NOMO-1 (cell line): ENCODE measurements at regions not wholly inside any gene's neighbourhood (a gene's known extent, or its start where the extent isn't known, plus 50 kb on each side); places are given as distances from the start of the nearest gene placed in this dataset.
A peak's percentile ranks its signal among the peaks of the same experiment; 100 is the strongest.

Source experiments
- DNase-seq, 2 experiments: peaks; one replicate each; lab custom pipeline; 2025; ENCODE audit not compliant: unreplicated experiment in 2 of 2; lab: John Stamatoyannopoulos, UW

DNA sequence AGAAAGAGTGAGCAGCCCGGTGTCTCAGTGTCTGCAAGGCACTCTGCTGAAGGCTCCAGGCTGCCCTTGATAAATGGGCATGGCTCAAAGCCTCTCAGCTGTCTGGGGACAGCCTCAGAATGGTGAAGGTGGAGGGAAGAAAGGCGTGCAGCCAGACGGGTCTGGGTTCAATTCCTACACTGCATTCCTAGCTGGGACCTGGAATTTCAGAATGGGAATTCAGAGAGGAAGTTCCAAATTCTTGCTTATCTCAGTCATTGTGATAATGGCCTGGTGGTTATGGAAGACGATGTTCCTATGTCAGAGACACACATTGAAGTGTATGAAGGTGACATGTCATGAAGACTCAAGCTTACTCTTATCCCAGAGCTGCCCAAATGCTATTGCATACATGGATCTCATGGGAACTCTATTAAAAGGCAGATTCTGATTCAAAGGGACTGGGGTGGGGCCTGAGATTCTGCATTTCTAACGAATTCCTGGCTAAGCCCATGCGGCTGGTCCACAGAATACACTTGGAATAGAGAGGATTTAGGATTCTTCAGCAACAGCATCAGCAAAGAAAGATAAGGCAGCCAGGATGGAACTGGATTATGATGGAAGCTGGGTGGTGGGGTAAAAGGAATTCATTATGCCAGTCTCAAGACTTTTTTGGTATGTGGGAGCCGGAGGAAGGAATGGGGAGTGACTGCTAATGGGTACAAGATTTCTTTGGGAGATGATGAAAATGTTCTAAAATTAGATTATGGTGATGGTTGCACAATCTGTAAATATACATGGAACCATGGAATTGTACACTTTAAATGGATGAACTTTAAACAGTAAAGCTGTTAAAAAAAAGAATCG, 82.6 kb upstream of the ZMIZ1 start:
- no peak for DNase-seq

DNA sequence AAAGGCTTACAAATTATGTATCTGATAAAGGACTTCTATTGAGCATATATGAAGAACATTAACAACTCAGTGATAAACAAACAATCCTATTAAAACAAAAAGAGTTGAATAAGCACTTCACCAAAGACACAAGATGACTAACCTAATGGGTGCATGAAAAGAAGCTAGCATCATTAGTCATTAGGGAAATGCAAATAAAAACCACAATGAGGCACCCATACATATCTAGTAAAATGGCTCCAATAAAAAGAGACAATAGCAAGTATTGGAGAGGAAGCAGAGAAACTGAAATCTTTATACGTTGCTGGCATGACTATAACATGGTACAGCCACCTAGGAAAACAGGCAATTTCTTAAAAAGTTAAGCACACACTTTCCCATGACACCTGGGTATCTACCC, 77.6 kb upstream of the ZMIZ1 start:
- DNase-seq = no peak

DNA sequence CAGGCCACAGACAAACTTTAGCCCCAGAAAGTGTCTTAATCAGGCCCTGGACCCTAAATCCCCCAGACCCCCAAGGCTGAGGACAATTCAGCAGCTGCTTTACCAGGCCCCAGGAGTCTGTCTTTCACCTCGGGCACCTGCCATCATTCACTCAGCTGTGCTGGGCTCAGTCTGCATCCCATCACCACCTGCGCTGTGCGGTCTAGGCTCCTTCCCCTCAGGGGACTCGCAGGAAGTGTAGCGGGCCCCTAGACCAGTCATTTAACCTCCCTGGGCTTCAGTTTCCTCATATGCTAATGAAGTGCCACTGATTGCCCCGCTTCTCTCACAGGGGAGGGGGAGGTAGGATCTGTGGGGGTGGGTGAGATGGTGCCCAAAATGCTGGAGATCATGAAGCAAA, 76.4 kb upstream of the ZMIZ1 start:
- DNase-seq = no peak

DNA sequence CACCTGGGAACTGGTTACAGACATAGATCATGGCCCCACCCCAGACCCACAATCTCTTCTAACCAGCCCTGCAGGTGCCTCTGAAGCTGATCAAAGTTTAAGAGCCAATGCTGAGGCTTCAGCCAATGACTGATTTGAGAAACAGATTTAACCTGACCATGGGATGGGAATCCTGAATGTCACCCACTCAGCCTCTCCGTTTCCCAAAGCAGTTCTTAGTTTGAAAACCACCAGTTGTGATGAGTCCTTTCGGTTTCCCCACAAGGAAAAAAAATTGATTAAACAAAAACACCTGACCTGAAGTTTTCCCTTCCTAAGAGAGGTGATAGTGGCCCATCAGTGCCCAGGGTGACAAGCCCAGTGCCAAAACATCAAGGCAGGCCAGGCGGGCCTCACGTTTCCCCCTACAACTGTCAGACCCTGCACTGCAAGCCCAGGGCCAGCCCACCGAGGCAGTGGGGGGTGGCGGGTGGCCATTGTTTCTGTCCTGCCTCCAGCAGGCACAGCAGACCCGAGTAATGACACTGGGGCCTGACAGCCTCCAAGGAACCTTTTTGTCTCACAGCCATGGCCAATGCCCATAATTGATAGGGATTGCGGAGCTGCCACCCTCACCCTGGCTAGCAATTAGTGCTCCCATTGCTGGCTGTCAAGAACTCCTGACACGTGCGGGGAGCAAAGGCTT, 75.4 kb upstream of the ZMIZ1 start:
- DNase-seq = no peak

DNA sequence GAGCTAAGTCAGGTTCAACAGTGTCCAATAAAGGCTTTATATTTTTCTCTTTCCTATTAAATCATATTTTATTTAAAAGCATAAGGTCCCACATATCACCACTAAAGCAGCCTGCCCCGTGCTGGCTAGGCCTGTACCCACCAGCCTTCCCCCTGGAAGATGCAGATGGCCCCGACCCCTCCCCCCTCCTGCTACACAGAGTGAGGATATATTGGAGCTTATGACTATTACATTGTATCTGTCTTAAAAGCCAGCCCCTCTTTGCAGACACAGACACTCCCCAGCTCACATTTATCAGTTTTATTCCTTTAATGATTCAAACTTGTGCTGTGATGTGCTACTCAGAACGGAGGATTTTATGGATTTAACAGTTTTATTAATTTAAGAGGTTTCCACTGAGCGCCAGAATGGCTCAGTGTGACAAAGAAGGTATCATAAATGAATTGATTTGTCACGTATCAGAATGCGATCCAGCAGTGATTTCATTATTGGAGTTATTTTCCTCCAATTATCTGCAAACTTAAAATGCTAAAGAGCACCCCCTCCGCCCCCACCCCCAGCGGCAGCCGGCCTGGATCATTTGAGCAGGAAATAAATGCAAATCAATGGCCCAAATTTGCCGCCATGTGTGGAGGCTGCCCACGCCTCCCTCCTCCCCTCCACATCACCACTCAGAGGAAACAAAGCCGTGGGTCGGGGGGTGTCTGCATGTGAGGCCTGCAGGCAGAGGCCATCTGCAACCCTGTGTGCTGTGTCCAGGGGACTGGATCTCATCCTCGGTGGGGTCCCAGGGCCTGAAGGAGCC, 72.6 kb upstream of the ZMIZ1 start:
- DNase-seq = no peak

DNA sequence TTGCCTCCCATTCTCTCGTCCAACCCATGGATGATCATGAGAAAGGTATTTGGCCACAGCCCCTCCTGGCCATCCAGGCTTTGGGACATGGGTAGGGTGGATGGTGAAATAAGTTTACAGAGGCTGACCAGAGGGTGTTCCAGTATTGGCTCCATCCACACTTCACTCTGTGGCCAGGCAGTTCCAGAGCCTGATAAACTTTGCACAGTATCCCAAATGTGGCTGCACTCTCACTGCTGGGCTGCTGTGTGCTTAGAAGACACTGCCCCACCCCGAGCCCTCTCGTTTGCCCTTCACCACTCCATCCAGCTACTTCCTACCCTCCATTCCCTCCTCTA, 72.0 kb upstream of the ZMIZ1 start:
- DNase-seq = no peak

DNA sequence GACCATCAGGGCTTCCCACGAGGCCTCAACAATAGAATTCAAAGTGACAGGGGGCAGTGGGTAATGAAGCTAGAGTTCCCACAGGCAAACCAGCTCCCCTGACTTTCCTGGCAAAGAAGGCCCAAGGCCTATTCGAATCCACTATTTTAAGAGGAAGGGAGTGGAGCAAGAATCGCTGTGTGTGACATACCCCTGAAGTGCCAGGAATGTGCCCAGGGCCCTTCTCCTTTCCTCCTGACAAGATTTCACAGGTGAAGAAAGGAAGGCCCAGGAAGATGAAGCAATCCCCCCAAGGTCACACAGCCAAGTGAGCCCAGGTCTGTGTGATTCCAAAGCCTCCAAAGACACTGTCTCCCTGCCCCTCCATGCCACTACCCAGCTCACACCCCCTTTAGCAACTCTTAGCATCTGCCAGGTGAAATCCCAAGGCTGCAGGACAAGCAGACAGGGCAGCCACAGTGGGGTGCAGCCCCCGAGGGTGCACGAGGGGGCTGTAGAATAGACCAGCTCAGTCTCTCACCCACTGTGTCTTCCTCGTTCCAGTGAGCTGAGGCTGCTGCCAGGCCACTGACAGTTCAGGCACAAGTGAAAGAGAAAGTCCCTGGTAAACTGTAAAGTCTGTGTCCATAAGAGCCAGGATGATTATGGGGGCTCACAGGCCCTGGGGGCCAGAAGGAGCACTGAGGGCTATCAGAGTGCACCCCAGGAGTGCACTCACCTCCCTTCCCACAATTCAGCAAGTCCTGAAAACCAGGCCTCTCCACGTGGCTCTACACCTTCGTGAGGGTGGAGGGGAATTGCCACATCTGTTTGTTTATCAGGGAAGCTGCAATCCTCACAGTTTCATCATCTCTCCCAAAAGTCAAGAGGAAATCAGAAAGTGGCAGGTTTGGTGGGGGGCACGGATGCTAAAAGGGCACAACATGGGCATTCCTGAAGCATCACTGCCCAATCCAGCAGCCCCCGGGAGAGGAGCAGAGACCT, 70.8 kb upstream of the ZMIZ1 start:
- DNase-seq = no peak

DNA sequence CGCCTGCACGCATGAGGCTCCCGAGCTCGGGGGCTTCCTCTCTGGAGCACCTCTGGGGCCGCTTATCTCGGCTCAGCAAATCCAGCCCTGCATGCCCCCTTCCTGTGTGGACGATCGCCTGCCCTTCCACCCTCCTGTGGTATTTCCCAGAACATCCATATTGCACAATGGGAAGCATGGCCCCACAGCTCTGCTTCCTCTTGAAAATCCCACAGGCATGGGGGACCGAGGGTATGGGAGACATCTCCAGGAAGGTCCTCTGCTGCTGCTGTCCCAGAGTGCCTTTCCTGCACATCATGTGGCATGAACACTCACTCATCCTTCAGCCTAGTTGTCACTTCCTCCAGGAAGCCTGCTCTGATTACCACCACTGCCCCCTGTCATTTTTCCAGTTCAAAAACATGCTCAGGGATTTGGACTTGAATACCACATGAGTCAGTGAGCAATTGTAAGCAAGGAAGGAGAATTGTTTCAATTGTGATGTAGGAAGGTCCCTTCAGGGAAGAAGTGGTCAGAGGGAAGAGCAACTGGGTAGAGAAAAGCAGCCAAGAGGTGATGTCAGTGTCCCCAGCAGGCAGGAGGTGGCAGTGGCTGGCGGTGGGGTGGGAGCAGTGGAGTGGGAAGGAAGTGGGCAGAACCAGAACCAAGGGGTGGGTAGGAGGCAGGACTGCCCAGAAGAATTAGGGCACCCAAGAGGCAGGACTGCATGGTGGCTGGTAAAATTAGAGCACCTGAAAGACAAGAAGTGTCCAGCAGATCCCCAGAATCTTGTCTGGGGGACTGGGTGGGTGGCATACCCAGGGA, 67.5 kb upstream of the ZMIZ1 start:
- peak in 1 of 2 experiments; percentile 1 for DNase-seq

DNA sequence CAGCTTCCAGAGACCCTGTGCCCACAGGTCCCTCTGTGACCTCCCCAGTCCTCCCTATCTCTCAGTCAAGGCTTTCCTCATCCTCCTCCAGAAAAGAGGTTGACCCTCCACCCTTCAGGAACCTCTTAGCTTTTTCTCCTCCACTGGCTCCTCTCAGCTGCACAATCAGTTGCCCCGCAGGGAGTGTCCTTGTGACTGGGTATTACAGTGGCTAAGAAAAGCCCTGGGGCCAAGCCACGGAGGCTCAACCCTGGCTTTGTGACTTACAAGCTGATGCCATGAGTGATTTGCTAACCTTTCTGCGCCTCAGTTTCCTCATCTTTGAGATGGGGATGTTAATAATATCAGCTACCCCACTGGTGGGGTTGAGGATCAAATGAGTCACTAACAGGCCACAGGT, 66.4 kb upstream of the ZMIZ1 start:
- DNase-seq = no peak

DNA sequence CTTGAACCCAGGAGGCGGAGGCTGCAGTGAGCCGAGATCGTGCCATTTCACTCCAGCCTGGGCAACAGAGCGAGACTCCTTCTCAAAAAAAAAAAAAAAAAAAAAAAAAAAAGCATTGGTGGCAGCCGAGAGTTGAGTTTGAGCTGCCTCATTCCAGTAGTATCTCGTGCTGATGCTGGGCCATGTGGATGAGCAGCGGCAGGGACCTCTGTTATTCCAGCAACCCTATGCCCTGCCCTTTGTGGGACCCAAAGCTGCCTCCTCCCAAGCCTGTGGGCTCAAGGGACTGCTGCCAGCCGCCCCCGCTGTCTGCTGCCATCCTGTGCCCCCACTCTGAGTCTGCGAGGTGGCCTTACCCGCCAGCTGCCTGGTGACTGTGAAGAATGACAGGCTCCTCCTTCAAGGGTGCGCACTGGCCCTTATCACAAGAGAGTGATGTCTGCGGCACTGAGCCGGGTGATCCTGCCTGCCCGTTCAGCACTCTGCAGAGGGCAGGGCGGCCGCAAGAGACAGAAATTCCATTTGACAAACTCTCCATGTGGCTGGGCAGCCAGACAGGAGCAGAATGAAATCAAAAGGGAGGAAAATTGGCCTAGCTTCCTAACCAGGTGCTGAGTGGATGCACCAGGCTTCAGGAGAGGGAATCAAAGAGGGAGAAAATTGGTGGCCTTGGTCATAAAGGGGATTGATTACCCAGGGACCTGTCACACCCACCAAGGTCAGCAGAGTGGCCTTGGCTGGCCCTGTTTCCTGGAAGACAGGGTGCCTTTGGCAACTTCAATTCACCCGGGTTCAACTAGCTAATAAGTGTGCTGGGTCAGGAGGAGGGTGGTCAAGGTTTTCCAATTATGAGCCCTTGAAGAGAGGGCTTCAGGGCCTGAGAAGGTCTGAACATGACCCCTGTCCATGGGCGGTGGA, 65.3 kb upstream of the ZMIZ1 start:
- DNase-seq = no peak

DNA sequence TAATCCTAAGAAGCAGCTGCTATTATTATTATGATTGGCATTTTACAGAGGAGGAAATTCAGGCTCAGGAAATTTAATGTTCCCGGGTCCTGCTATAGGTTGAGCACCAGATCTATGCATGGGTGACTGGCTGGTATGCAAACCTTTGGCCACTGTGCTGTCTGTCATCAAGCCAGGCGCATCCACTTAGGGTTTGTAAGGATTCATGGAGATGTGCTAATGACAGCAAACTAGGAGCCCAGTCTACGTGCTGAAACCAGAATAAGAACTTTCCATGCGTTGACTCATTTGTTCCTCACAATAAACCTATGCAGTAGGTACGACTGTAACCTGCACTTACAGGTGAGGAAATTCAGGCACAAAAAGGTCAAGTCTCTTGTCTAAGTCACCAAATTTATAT, 64.5 kb upstream of the ZMIZ1 start:
- no peak for DNase-seq

DNA sequence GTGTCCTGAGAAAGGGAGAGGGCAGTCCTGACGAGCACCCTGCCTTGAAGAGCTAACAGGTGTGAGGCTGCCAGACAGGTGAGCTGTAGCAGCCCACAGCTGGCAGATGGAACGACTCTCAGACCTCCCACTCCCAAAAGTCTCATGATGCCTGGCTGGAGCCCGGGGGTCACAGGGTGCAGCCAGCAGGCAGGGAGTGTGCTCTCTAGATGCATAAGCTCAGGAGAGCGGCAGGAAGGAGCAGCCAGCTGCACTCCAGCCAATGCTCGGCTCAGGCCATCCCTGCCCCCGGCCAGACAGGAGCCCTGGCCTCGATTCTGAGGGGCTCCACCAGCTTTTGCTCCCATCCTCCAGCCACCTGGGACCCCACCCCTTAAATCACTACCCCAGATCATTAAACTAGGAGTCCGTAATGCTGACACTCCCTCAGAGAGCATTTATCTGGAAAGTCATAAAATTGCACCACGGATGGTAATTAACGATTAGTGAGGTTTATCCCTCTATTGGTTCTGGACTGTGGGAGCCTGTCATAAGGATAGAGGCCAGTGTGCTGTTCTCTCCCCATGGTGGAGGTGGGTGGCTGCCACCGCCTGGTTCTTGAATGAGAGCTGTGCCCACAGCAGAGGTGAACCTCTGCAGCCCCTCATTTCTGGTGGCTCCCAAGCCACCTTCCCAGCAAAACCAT, 63.5 kb upstream of the ZMIZ1 start:
- DNase-seq = no peak

DNA sequence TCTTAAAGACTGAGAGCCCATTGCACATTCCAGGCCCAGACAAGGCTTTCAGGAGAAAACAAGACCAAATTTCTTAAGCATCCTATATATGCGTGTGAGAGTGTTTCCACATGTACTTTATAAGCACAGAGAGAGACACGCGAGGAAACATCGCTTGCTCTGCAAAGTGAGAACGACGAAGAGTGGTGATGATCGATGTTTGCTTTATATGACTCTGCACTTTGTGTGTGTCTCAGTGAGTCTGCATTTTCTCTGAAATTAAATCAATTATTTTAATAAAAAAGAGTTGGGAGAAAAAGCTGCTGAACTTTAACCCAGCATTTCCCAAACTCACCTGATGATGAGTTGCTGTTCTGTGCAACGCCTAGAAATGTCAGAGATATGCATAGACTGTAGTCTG, 61.7 kb upstream of the ZMIZ1 start:
- DNase-seq = no peak

DNA sequence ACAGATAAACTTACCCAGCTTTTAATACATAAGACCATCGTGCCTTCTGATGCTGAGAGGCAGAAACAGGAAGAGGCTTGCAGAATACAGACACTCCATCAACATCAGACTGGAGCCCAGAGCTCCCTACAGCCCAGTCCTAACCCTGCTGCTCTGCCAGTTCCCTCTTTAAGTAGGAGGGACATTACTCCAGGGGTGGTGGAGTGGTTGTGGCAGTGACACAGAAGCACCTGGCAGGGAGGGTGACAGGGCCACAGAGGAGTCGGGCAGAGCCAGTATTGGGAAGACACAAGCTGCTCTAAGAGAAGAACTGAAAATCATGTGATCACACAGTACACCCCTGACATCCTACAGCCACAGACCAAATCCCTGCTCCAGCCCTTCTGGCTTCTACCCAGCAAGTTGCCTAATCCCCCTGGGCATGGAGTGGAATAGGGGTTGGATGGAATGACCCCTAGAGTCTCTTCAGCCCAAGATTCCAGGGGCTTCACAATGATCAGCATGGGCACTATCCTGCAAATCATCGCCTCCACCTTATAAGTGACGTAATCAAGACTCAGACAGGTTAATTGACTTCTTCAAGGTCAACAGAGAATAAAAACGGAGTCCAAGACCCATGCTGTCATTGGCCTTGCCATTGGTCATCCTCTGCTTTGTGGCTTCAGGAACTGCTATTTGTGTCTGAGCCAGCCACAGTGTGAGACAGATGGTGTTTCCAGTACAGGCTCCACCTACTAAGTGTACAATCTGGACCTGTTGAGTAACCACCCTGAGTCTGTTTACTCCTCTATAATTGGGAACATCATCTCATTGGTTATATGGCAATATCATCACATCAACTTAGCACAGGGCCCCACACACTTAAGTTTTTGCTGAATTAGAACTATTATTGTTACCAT, 61.1 kb upstream of the ZMIZ1 start:
- DNase-seq = no peak

DNA sequence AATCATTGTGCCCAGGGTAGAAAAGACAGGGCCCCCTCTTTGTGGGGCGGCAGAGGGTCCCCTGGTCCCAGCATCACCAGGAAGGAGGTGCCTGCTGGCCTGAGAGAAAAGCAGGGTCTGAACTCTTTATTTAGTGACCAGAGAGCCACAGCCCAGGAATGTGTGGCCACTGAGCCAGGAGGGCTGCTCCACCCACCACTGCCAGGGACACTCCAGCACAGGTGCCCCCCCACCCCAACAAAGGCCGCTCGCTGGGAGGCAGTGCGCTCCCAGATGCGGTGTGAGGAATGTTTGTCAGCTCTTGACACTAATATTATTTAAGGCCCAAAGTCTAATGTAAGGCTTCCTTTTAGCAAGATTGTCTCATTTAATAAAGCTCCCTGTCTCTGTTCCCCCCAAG, 59.6 kb upstream of the ZMIZ1 start:
- DNase-seq = no peak

DNA sequence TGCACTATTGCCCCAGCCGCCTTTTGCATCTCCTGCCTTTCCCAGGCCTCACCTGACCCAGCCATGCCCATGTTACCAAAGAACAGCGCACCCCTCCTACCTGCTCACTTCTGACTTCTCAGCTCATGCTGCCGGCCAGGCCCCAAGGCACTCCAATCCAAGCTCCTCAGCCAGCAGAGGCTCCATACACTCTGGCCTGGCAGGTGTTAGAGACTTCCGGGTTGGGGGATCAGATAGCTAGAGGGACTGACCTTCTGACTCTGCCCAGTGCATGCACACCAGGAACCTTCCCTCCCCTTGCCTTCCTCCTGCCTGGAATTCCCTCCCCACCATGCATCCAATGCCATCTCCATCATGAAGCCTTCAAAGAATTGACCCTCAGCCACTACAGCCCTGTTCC, 56.2 kb upstream of the ZMIZ1 start:
- no peak for DNase-seq

DNA sequence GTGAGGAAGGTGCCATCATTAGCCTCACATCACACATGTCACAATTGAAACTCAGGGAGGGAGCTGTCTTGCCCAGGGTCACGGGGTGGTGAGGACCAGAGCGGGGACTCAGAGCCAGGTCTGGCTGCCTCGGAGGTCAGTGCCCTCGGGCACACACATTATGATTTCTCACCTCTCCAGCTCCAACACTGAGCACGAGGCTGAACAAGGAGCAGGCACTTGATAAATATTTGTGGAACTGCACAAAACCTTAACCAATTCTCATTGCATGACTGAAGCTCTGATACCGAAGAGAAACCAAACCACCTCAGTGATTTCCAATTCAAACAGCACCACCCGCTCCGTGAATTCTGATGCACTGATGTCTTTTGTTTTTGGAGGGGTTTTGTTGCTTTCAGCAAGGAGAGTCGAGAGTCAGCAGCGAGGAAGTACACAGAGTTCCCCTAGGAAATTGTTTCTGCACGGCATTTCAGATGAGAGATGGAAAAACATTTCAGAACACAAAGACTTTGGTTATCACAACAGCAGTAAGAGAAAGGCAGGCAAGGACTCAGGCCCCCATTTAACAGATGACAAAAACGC, 55.3 kb upstream of the ZMIZ1 start:
- DNase-seq = no peak
